ENCODE measurements at regions not wholly inside any gene's neighbourhood (a gene's known extent, or its start where the extent isn't known, plus 50 kb on each side); places are given as distances from the start of the nearest gene placed in this dataset.

GRCh38 chr9:91119679-91120078 is 242.0 kb downstream of the AUH start:
- Mint-ChIP-seq H3K4me1 (peaks cover 26% of the 10 kb centered on the region), H3K36me3 (ENCODE audit: low read depth) (peaks cover 3% of the 10 kb centered on the region), H3K27me3 (ENCODE audit: low read depth) (peaks cover 12% of the 10 kb centered on the region), H3K27ac (peak overlapping the region; percentile 46 to 71 (median 67)), H3K4me3 (no peak overlapping the region), H3K9me3 (peaks cover 14% of the 10 kb centered on the region)
- TF ChIP-seq CTCF (IDR thresholded peaks at IDR 0.05; ENCODE audit: unreplicated experiment in 3 of 3): no peak

GRCh38 chr9:91120200-91120599 is 241.5 kb downstream of the AUH start:
- Mint-ChIP-seq H3K4me3 (no peak overlapping the region), H3K27ac (peak overlapping the region in 2 of 3 experiments; percentile 46 to 67), H3K9me3 (peaks cover 17% of the 10 kb centered on the region), H3K36me3 (ENCODE audit: low read depth) (peaks cover 3% of the 10 kb centered on the region), H3K27me3 (ENCODE audit: low read depth) (peaks cover 12% of the 10 kb centered on the region), H3K4me1 (peaks cover 26% of the 10 kb centered on the region)
- no peak for TF ChIP-seq CTCF (IDR thresholded peaks at IDR 0.05; ENCODE audit: unreplicated experiment in 3 of 3)

GRCh38 chr9:91122755-91123154 is 239.0 kb downstream of the AUH start:
- Mint-ChIP-seq H3K4me3 (no peak overlapping the region), H3K27me3 (ENCODE audit: low read depth) (peaks cover 5% of the 10 kb centered on the region), H3K4me1 (peaks cover 24% of the 10 kb centered on the region), H3K36me3 (ENCODE audit: low read depth) (peaks cover 7% of the 10 kb centered on the region), H3K27ac (no peak overlapping the region), H3K9me3 (peaks cover 22% of the 10 kb centered on the region)
- no peak for TF ChIP-seq CTCF (IDR thresholded peaks at IDR 0.05; ENCODE audit: unreplicated experiment in 3 of 3)

- Mint-ChIP-seq H3K36me3 (ENCODE audit: low read depth) (peaks cover 7% of the 10 kb centered on the region), H3K27me3 (ENCODE audit: low read depth) (no peaks in the 10 kb centered on the region), H3K9me3 (peaks cover 15% of the 10 kb centered on the region), H3K4me3 (no peak overlapping the region), H3K27ac (no peak overlapping the region), H3K4me1 (no peaks in the 10 kb centered on the region)
- TF ChIP-seq CTCF (IDR thresholded peaks at IDR 0.05; ENCODE audit: unreplicated experiment in 3 of 3): no peak
Measured at GRCh38 chr9:91126761-91127445, 234.8 kb downstream of the AUH start.

- H3K4me3 Mint-ChIP-seq: no peak overlapping the region
- H3K4me1 Mint-ChIP-seq: no peaks in the 10 kb centered on the region
- H3K9me3 Mint-ChIP-seq: peaks cover 15% of the 10 kb centered on the region
- no peak for TF ChIP-seq CTCF (IDR thresholded peaks at IDR 0.05; ENCODE audit: unreplicated experiment in 3 of 3)
- H3K27me3 Mint-ChIP-seq (ENCODE audit: low read depth): no peaks in the 10 kb centered on the region
- no peak overlapping the region for H3K27ac Mint-ChIP-seq
- H3K36me3 Mint-ChIP-seq (ENCODE audit: low read depth): peaks cover 7% of the 10 kb centered on the region
Measured at GRCh38 chr9:91127653-91128052, 234.1 kb downstream of the AUH start.

- Mint-ChIP-seq H3K27ac (no peak overlapping the region), H3K36me3 (ENCODE audit: low read depth) (no peaks in the 10 kb centered on the region), H3K4me1 (no peaks in the 10 kb centered on the region), H3K9me3 (peaks cover 4% of the 10 kb centered on the region), H3K4me3 (no peak overlapping the region), H3K27me3 (ENCODE audit: low read depth) (no peaks in the 10 kb centered on the region)
- TF ChIP-seq CTCF (IDR thresholded peaks at IDR 0.05; ENCODE audit: unreplicated experiment in 3 of 3): no peak
Measured at GRCh38 chr9:91130796-91131318, 230.9 kb downstream of the AUH start.

Measured in nephron (organoid).